H1 (cell line): ENCODE measurements at regions not wholly inside any gene's neighbourhood (a gene's known extent, or its start where the extent isn't known, plus 50 kb on each side); places are given as distances from the start of the nearest gene placed in this dataset.

ENCODE experiments used
- HDAC2 ChIP-seq, 2 experiments: fragments of 300-600 bp in 1 of 2; sonication (generic) in 1 of 2; IDR thresholded peaks; 2 replicates each; pipeline ENCODE4 v1.6.1; 2011 to 2012; ENCODE audit warnings: low read depth in 2 of 2, low read length in 2 of 2, mild to moderate bottlenecking in 2 of 2, moderate library complexity in 2 of 2, borderline replicate concordance in 1 of 2, inconsistent platforms in 1 of 2
- SIN3A ChIP-seq, 2 experiments: IDR thresholded peaks in 1 of 2; conservative IDR thresholded peaks in 1 of 2; 2 replicates each; pipeline ENCODE4 v1.6.1; 2011 to 2012; ENCODE audit warnings: low read length in 2 of 2, improper control_type of control experiment in 1 of 2, low read depth in 1 of 2, mild to moderate bottlenecking in 1 of 2
- SP1 ChIP-seq: IDR thresholded peaks from 2 replicates; pipeline ENCODE4 v1.6.1; 2011; ENCODE audit warnings: low read depth, low read length
- YY1 ChIP-seq: IDR thresholded peaks from 2 replicates; pipeline ENCODE4 v1.6.1; 2011; ENCODE audit warnings: low read depth, mild to moderate bottlenecking, low read length

GRCh38 chr3:13690636-13691035 lies 141.7 kb downstream of the FBLN2 start (continued):
- TF ChIP-seq SIN3A (conservative IDR thresholded peaks at IDR 0.05 in 1 of 2, IDR thresholded peaks at IDR 0.05 in 1 of 2; ENCODE audit: low read depth in 1 of 2, low read length in 2 of 2), result no peak
- no peak for TF ChIP-seq HDAC2 (IDR thresholded peaks at IDR 0.05; ENCODE audit: borderline replicate concordance in 1 of 2, low read depth in 2 of 2, low read length in 2 of 2)
- TF ChIP-seq YY1, result no peak
- TF ChIP-seq SP1, result no peak
